ENCODE measurements at regions not wholly inside any gene's neighbourhood (a gene's known extent, or its start where the extent isn't known, plus 50 kb on each side); places are given as distances from the start of the nearest gene placed in this dataset.
"Not testable (repeated sequence)": the region's sequence is repeated elsewhere in the genome, so short reads cannot be mapped to it uniquely, and the experiment has no call there.

DNA sequence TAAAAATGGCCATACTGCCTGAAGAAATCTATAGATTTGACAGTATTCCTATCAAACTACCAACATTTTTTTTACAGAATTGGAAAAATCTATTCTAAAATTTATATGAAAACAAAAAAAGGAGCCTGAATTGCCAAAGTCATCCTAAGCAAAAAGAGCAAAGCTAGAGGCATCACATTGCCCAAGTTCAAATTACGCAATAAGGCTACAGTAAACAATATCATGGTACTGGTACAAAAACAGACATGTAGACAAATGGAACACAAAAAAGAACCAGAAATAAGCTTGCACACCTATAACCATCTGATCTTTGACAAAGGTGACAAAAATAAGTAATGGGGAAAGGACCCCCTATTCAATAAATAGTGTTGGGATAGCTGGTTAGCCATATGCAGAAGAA, 50.2 kb upstream of the THSD7B start:
- no peak for DNase-seq

DNA sequence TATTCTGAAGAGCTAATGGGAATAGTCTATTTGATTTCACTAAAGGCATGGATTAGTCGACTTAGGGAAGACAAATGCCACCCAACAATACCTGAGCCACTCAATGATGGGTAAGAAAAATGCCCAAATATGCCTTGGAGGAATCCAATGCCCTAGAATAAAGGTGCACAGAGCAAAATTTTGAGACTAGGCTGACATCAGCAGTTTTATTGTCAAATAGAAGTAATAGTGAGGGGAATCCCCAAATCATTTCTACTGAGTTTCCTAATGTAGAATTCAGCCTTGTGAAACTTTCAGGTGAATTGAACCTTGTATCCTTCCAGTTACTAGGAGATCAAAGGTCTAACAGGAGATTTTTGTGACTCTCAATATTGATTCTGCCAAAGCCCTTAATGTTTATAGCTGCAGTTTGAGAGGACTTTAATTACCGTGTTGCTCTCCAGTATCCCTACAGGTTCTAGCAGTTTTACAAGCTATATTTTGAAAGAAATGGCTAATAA, 50.8 kb upstream of the THSD7B start:
- DNase-seq: no peak

DNA sequence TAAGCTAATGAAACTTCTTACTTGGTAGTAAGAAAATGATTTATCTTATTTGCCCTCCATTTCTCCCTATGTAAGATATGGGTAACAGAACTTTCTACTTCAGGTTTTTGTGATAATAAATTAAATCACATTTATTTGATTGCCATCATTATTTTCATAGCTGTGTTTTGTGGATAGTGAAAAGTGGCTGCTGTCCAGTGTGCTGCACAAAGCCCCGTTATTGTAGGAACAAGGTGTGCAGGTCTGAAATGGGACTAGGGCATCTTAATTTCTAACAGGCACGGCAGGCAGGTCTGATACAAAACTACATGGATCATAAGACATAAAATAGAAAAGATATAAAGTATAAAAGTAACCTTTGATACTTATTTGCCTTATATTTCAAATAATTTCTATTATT, 51.6 kb upstream of the THSD7B start:
- no peak for DNase-seq

DNA sequence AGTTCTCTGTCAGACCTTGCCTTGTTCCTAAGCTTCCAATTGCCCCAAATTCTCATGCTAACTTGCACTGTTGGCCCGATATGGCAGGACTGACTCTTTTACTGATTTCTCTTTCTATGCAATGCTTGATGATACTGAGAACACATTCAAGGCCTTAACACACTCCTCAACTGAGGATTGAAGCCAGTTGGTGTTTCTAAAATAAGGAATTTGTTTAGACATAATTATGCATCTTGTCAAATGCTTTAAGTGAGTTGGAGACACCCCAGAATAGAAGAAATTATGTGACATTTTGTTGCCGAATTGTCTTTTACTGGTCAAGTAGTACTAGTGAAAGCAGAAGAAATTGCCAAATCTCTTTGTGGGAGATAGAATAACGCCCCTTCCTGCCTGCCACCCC, 60.0 kb upstream of the THSD7B start:
- no peak for DNase-seq

DNA sequence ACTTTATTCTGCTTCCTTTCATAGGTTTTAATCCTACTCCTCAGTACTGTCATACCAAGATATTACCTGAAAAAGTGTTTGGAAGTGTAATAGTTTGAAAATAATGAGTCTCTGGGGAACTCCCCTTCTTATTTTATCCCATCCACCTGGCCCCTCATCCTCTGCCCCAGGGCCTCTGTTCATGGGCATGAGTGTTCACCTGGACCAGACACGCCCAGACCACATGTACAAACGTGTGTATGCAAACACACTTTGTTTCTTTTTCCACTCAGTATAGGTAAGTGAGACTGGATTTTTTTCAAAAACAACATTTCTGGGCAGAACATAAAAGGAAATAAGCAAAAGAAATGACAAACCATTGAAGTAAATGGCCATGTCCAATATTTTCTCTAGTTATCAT, 62.1 kb upstream of the THSD7B start:
- DNase-seq: no peak

DNA sequence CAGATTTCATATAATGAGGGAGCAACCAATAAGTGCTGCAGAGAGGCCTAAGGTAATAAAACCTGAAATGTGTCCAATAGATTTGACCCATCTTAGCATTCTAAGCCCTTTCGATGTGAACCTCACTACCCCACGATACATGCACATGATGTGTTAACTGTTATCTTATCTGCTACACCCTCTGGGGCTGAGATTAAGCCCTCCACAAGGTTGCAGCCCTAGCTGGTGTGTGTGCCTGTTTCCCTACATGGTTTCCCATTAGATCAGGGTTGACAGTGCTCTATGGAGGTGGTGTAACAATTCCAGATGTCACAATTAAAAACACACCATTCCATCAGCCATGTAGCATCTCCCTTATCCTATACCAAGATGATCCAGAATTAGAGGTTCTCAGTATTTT, 68.9 kb upstream of the THSD7B start:
- DNase-seq: no peak

DNA sequence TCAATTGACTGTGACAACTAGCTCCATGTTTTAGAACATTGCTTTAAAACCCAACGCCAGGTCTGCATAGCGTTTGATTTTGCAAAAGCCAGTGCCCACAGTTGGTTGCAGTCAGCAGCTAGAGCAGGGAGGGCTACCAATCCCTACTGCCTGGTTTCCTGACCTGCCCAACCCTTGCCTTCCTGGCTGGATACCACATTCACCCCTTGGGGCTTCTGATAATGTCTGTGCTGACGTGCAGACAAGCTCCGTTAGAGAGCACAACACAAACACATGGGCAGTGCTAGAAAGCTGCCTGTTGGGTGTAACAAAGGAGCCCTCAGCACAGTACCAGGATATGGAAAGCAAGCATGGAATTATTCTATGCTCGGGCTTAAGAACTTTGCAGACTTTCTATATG, 71.4 kb upstream of the THSD7B start:
- DNase-seq: no peak

DNA sequence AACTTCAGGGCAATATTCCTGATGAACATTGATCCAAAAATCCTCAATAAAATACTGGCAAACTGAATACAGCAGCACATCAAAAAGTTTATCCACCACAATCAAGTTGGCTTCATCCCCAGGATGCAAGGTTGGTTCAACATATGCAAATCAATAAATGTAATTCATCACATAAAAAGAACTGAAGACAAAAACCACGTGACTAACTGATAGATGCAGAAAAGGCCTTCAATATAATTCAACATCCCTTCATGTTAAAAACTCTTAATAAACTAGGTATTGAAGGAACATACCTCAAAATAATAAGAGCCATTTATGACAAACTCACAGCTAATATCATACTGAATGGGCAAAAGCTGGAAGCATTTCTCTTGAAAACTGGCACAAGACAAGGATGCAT, 85.3 kb upstream of the THSD7B start:
- not testable (repeated sequence) for DNase-seq

DNA sequence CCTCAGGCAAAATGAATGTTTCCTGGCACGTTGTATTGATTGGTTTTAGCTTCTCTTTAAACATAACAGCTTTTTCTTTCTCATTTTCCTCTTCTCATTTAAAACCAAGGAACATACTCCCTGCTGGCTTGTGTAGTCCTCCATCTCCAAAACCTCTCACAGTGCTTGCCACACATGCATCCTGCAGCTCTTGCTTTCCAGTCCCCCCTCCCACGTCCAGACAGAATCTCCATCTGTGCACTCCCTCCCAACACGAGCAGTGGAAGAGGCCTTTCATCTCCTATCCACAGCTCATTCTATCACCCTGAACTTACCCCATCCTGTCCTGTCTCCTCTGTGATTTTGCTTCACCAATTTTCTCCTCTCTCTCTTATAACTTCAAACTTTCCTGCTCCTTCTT, 99.6 kb upstream of the THSD7B start:
- no peak for DNase-seq

DNA sequence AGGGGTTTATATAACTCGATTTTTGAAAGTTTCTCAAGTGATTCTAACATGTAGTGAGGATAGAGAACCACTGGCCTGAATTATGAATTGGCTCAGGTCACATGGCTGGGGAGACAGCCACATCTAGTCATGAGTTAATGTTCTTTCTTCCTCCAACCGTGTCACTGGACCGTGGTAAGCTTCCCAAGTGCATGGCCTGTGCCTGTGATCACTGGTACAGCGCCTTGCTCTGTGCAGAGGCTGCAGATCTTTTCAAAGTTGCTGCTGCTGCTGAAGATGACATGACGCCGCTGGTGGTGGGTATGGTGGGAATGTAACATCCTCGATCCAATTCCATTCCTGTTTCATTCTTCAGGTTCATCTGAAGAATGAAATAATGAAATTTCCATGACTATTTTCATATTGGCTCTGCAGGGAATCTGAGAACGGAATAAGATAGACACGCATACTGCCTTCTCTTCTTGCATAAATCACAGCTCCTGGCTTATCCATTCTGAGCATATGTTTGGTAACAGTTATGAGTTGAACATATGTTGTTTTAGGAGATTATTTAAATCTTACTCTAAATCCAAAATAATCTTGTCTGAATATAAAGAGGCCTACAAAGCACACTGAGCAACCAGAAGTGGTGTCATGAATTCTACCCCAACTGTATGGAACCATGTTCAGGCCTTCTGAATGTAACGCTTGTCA, 100.5 kb upstream of the THSD7B start:
- DNase-seq: no peak

DNA sequence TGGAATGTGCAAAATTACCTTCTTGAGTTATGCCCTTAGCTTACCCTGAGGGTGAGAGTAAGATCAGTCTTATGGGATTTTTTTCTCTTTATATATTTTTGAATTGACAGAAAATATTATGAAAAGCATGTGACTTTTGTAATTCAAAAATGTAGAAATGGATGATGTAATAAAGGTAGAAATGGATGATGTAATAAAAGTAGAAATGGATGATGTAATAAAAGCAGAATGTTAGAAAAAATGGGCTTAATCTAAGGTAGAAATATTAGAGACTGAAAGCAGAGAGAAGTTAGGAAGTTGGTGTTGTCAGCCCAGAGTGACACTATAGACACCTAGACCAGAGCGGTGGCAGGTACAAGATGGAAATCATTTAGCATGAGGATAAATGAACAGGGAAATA, 107.1 kb upstream of the THSD7B start:
- DNase-seq: no peak

DNA sequence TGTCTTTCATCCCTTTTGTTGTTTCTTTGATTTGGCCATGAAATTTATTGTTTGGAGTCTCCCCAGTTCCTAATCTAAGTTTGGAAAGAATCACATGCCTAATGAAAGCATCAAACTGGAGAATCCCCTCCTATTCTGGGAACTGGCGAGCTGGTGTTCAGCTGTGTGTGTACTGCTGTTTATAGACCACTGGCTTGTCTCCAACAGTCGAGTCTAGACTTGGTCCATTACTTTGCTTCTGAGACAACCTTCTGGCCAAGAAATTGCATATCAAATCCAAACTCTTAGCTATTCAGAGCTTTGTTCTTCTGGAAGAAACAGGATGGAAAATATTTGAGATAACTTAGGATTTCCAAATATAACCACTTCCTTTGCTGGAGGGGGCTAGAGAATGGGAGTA, 111.5 kb upstream of the THSD7B start:
- DNase-seq: no peak

DNA sequence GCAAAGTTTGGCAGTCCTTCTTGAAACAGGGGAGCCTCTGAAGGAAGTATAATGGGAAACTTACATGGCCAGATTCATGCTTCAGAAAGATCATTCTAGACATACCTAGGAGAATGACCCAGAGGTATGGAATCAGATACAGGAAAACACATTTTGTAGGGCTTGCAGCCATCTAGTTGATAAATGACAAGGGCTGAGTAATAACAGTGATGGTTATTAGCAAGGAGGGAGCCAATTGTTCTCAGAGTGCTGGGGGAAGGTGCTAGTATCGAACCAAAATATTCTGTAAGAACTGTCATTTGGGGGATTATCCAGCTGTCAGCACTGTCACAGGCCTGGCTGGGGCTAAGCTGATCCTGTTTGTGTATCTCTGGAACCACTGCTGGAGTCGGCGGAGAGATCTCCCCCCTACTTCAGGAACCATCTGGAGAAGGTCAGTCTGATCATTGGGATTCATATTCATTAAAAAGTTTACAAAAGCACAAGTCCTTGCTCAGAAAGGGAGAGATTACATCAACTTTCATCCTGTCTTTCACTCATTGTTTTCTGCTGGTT, 113.8 kb upstream of the THSD7B start:
- DNase-seq: no peak

DNA sequence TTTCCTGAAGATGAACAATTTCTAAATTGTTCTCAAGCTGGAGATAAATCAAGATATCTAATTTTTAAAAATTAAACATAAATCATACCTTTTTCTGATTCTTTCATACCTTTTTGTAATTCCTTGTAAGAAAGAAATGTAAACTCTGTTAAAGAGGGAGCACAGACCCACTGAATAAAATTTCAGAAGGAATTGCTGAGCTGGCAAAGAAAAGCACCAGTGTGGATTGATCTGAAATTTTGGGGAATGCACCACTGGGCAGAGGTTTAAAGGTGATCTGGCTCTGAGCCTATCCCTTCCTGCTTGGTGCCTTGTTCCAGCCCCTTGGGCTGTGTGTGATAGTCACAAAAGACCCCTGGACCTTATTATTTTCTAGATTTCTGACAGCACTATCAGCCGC, 118.3 kb upstream of the THSD7B start:
- DNase-seq: no peak

DNA sequence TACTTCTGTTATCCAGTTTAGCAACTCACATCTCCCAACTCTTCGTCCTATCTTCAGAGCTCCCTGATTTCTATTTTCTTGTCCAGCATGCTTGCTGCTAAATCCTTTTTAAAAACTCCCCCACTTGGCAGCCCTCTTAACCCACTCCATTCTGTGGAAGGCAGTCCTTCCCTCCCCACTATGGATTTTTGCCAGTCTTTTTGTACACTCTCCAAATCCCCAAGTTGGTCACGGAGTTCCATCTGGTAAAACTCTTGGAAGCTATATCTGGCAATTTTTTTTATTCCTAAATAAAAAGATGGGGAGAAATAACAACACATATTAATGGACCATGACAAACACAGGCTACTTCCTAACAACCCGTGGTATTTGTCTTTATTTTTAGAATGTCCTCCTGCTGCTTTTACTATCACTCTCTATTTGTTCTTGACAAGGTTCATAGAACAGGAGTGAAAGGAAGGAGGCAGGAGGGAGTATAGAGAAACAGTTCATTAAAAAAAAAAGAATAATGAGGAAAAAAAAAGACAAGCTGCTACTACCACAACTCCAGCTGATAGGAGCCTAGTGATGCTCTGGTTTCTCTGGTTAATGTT, 120.0 kb upstream of the THSD7B start:
- no peak for DNase-seq

DNA sequence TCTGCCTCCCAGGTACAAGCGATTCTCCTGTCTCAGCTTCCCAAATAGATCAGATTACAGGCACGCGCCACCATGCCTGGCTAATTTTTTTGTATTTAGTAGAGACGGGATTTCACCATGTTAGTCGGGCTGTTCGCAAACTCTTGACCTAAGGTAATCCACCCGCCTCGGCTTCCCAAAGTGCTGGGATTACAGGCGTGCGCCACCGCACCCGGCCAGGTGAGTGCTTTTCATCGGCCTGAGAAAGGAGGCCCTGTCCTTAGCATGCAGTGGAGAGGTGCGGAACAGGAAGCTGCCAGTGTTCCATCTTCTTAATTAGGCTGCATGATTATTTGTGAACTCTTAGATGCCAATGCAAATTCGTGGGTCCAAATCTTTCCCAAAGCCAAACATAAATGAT, 125.7 kb upstream of the THSD7B start:
- DNase-seq: no peak

DNA sequence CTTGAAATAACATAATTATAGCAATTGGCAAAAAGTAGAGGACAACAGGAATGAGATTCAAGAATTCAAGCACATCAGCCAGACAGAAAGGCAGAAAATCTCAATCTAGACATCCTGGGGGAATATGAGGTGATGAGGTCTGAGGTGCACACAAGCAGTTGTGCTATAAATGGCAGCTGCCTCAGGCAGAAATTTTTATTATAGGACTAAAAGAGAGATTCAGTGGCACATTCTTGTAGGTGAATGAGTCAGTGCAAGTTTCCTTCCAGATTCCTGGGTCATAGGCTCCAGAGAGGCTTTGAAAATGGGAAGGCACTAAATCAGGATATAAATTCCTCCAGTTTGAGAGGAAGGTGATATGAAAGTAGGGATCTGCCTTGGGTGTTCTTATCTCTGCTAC, 127.2 kb upstream of the THSD7B start:
- no peak for DNase-seq

DNA sequence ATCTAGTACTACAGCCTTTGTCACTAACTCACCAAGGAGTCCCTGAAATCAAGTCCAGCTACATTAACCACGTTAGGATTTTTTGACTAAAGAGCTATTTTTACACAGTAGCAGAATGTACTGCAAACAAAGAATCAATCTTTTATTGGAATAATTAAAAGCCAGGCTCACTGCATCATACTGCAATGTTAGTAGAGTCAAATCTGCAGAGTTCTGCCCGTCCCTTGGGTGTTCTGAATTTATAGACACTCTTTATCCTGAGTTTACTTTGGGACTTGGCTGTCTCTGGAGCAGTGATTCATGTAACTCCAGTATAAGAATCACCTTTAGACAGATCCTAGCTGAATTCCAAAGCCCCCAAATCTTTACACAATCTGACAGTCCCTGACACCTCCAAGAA, 127.9 kb upstream of the THSD7B start:
- DNase-seq: no peak

DNA sequence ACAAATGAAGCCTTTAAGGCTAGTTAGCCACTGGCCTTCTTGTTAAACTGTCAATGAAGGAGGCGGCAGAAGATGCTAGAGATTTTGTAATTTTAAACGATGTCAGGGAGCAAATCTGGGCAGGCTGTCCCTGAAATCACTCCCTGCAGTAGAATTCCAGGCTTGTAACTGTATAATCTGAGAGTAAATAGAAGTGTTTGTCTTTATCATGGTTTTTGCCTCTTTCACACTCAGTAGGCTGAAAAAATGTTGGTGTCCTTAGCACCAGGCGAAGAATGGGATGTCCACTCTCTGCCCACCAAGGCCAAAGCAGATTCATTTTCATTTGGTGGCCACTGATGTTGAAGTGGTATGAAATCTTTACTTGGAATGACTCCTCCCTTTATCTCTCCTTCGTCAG, 136.9 kb upstream of the THSD7B start:
- DNase-seq: no peak

DNA sequence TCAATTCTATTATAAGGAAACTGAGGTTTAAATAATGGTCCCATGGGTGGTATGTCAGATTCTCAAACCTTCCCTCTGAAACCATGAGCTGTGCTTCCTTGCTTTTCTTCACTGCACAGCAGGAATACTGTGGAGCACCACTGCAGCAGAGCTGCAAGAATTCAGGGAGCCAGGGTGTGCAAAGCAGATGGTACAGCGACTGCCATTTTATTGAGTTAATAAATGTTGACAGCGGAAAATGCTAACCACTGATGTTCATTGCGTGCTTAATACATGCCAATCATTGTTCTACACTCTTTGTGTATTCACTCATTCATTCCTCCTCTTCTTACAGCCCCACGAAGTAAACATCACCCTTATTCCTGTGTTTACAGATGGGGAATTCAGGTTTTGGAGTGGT, 152.2 kb upstream of the THSD7B start:
- DNase-seq: peak; percentile 34

DNA sequence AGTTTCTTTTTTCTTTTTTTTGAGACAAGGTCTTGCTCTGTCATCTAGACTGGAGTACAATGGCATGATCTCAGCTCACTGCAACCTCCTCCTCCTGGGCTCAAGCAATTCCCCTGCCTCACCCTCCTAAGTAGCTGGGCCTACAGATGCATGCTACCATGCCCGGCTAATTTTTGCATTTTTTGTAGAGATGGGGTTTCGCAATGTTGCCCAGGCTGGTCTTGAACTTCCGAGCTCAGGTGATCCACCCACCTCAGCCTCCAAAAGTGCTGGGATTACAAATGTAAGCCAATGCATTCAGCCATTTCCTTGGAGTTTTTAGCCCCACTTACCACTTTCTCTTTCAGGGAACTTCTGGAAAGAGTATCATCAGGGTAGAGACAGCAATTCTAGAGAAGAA, 153.3 kb upstream of the THSD7B start:
- DNase-seq: no peak

DNA sequence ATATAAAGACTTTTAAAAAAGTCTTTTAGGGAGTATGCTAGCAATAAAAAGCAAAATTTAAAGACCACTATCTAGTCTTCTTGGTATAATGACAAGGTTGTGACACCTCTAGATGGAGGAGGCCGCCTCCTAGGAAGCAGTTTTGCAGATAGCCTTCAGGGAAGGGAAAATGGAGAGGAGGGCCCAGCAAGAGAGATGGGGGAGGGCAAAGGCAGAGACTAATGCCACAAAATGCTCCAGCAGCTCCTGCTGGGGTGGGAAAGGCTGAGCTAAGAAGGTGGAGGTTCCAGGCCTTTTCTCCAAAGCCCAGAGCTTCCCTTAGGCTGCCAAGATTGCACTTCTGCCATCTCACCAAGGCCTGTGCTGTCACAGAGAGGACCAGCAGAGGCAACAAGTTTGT, 153.9 kb upstream of the THSD7B start:
- no peak for DNase-seq

DNA sequence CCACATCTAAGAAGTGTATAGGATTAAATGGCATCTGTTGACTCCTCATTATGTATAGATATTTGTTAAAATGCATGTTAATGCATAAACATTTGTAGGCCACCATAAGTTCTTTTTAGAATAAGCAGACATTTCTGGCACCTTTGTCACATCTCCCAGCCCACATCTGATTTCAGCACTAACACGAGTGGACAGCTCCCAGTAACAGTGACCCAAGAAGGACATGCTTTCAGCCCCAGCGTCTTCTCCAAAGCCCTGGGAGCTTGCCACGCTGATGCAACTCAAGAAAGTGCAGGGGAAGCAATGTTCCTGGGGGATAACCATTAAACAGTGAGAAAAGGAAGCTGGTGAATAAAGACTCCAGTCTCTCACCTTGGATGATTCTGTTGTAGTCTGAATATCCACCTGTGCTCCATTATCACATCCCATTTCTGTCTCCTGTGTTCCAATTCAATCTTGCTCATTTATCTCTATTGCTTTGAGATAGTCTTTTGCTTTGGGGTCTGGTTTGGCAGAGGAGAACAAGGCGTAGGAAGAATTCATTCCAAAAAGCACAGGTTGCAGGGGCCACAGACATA, 182.6 kb upstream of the THSD7B start:
- no peak for DNase-seq

DNA sequence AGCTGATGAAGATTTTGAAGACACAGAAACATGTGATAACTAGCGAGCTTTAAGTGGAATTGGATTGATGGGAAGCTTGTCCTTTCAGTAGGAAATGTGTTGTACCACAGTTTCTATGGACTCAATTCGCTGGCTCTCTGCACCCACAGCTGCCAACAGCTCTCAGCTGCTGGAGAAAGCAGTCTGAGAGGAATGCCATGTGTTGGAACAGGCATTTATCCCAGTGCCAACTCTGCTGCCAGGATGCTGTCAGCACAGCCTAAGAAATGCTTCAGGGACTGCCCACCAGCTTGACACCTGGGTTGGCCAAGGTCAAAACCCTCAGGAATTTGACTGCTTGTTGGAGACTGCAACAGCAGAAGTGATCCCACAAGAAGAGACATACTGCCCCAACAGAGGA, 193.0 kb upstream of the THSD7B start:
- DNase-seq: peak; percentile 8

DNA sequence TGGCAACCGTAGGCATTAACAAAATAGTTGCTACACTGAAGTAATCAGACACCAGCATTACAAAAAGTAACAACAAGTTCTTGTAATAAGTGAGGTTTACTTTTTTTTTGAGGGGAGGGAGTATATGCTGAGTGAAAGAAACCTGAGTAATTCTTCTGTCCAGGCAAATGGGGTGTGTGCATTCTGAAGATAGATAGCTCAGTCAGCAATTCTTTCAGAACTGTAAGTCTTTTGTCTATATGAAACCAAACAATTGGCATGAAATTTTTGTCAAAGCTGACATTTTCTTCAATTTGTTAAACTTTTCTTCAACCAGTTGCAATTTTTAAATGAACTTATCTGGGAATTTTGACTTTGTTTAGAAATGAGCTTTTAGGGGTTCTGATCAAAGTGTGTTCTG, 208.1 kb upstream of the THSD7B start:
- DNase-seq: no peak
